SU-DHL-6 (cell line): ENCODE measurements at regions not wholly inside any gene's neighbourhood (a gene's known extent, or its start where the extent isn't known, plus 50 kb on each side); places are given as distances from the start of the nearest gene placed in this dataset.

Source experiments
- H2AFZ ChIP-seq: fragments of 200-600 bp; sonication (generic); 2 replicates; pipeline ENCODE4 v1.6.1; 2014; ENCODE audit warnings: low read depth, mild to moderate bottlenecking, moderate library complexity, mixed read lengths, antibody characterized with exemption, low read length; ENCODE audit not compliant: severe bottlenecking
- H3F3A ChIP-seq: fragments of 200-600 bp; shearing (Covaris generic); 2 replicates; pipeline ENCODE4 v1.6.0; 2016; ENCODE audit warnings: antibody characterized with exemption, mild to moderate bottlenecking; ENCODE audit not compliant: insufficient read depth
- H3K27ac ChIP-seq: fragments of 200-600 bp; sonication (generic); 2 replicates; pipeline ENCODE4 v1.5.1; 2016; ENCODE audit warnings: low read depth, mild to moderate bottlenecking, low read length, moderate library complexity, mixed read lengths
- H3K27me3 ChIP-seq: fragments of 200-600 bp; sonication (generic), shearing (Covaris generic); 2 replicates; pipeline ENCODE4 v1.6.0; 2014; ENCODE audit warnings: mild to moderate bottlenecking, low read length
- H3K36me3 ChIP-seq: fragments of 200-600 bp; sonication (generic); 2 replicates; pipeline ENCODE4 v1.6.1; 2014; ENCODE audit warnings: mild to moderate bottlenecking, low read length, mixed read lengths
- H3K4me2 ChIP-seq: fragments of 300-600, 200-600 bp; shearing (Covaris generic), sonication (generic); 2 replicates; pipeline ENCODE4 v1.6.0; 2014; ENCODE audit warnings: low read length, low read depth, mild to moderate bottlenecking; ENCODE audit not compliant: poor library complexity, severe bottlenecking
- H3K4me3 ChIP-seq: fragments of 200-600 bp; sonication (generic); 2 replicates; pipeline ENCODE4 v1.5.1; 2014; ENCODE audit warnings: antibody characterized with exemption, low read length, mild to moderate bottlenecking, mixed read lengths; ENCODE audit not compliant: insufficient read depth, poor library complexity, severe bottlenecking
- H3K79me2 ChIP-seq: fragments of 200-600 bp; sonication (generic); 2 replicates; pipeline ENCODE4 v1.6.1; 2014; ENCODE audit warnings: mild to moderate bottlenecking, low read length, moderate library complexity; ENCODE audit not compliant: insufficient read depth
- H3K9ac ChIP-seq: fragments of 200-600 bp; sonication (generic); 2 replicates; pipeline ENCODE4 v1.7.0; 2014; ENCODE audit warnings: mild to moderate bottlenecking, low read length
- H3K9me2 ChIP-seq: fragments of 200-600 bp; sonication (generic); replicated peaks from 2 replicates; pipeline ENCODE4 v1.6.1; 2014; ENCODE audit warnings: low read length; ENCODE audit not compliant: insufficient read depth
- H3K9me3 ChIP-seq: fragments of 200-600 bp; sonication (generic); 2 replicates; pipeline ENCODE4 v1.6.1; 2014; ENCODE audit warnings: low read length, mixed read lengths; ENCODE audit not compliant: insufficient read depth
- H4K20me1 ChIP-seq: fragments of 200-600 bp; sonication (generic); 2 replicates; pipeline ENCODE4 v1.6.1; 2014; ENCODE audit warnings: low read depth, mild to moderate bottlenecking, antibody characterized with exemption, low read length, moderate library complexity, mixed read lengths
- CTCF ChIP-seq: fragments of 200-600 bp; sonication (generic); IDR thresholded peaks from one replicate; pipeline ENCODE4 v1.5.1; 2017; ENCODE audit warnings: antibody characterized with exemption, mild to moderate bottlenecking, low read length, moderate library complexity; ENCODE audit not compliant: insufficient read depth, poor library complexity, severe bottlenecking
- EZH2phosphoT487 ChIP-seq: fragments of 200-600 bp; sonication (generic), shearing (Covaris generic); conservative IDR thresholded peaks from 2 replicates; pipeline ENCODE4 v1.6.1; 2018; ENCODE audit warnings: mild to moderate bottlenecking, antibody characterized with exemption, low read length, moderate library complexity, mixed read lengths

- Histone ChIP-seq H3K27me3 (no peaks in the 10 kb centered on the region), H3K9me3 (no peaks in the 10 kb centered on the region), H4K20me1 (no peaks in the 10 kb centered on the region), H3K4me3 (no peak overlapping the region), H3K9me2 (no peaks in the 10 kb centered on the region), H3K4me2 (no peak overlapping the region), H3K79me2 (no peaks in the 10 kb centered on the region), H3K9ac (no peak overlapping the region), H2AFZ (no peak overlapping the region), H3F3A (no peaks in the 10 kb centered on the region), H3K36me3 (no peaks in the 10 kb centered on the region), H3K27ac (no peak overlapping the region)
- no peak for TF ChIP-seq CTCF
- TF ChIP-seq EZH2phosphoT487 = no peak
These were observed 97.1 kb downstream of the CPN2 start for GRCh38 chr3:194254040-194254439.

GRCh38 chr3:194255252-194256039 is 95.7 kb downstream of the CPN2 start:
- no peaks in the 10 kb centered on the region for H3K79me2 ChIP-seq
- H3K36me3 ChIP-seq = no peaks in the 10 kb centered on the region
- no peak overlapping the region for H2AFZ ChIP-seq
- H3K9me3 ChIP-seq = no peaks in the 10 kb centered on the region
- no peaks in the 10 kb centered on the region for H3K9me2 ChIP-seq
- no peak for TF ChIP-seq EZH2phosphoT487
- TF ChIP-seq CTCF = no peak
- H4K20me1 ChIP-seq = no peaks in the 10 kb centered on the region
- H3F3A ChIP-seq = no peaks in the 10 kb centered on the region
- H3K4me2 ChIP-seq = no peak overlapping the region
- no peaks in the 10 kb centered on the region for H3K27me3 ChIP-seq
- no peak overlapping the region for H3K27ac ChIP-seq
- H3K9ac ChIP-seq = no peak overlapping the region
- H3K4me3 ChIP-seq = no peak overlapping the region

GRCh38 chr3:194256040-194256945 is 94.8 kb downstream of the CPN2 start:
- H3K36me3 ChIP-seq = no peaks in the 10 kb centered on the region
- H3K9me2 ChIP-seq = no peaks in the 10 kb centered on the region
- no peaks in the 10 kb centered on the region for H3K9me3 ChIP-seq
- no peak overlapping the region for H3K27ac ChIP-seq
- no peaks in the 10 kb centered on the region for H3K27me3 ChIP-seq
- H3K79me2 ChIP-seq = no peaks in the 10 kb centered on the region
- H3K4me3 ChIP-seq = no peak overlapping the region
- H3K4me2 ChIP-seq = no peak overlapping the region
- H4K20me1 ChIP-seq = no peaks in the 10 kb centered on the region
- TF ChIP-seq CTCF = no peak
- no peak for TF ChIP-seq EZH2phosphoT487
- H2AFZ ChIP-seq = no peak overlapping the region
- H3K9ac ChIP-seq = no peak overlapping the region
- H3F3A ChIP-seq = no peaks in the 10 kb centered on the region
